ENCODE measurements at regions not wholly inside any gene's neighbourhood (a gene's known extent, or its start where the extent isn't known, plus 50 kb on each side); places are given as distances from the start of the nearest gene placed in this dataset.

GRCh38 chr15:69910514-69910913 is 187.2 kb downstream of the TLE3 start:
- no peak overlapping the region for H4K8ac ChIP-seq (ENCODE audit: low read depth in 2 of 2, low read length in 2 of 2)
- H3K23ac ChIP-seq (ENCODE audit: low read depth, low read length), result no peak overlapping the region
- no peak overlapping the region for H4K91ac ChIP-seq (ENCODE audit: insufficient read depth, low read depth, low read length)
- no peak overlapping the region for H2AK9ac ChIP-seq (replicated peaks; ENCODE audit: low read depth, low read length, poor library complexity)
- no peaks in the 10 kb centered on the region for H3K9me1 ChIP-seq (ENCODE audit: insufficient read depth, low read length)
- H3K36me3 ChIP-seq (ENCODE audit: control insufficient read depth, insufficient read depth, low read length), result no peaks in the 10 kb centered on the region
- ChIA-PET CTCF (no interaction called here), POLR2A (ENCODE audit: unreplicated experiment) (no interaction called here)
- peaks cover 55% of the 10 kb centered on the region for H3K27me3 ChIP-seq (ENCODE audit: control insufficient read depth, insufficient read depth, low read length)
- no peaks in the 10 kb centered on the region for H3K79me1 ChIP-seq (ENCODE audit: low read depth in 1 of 2, low read length in 2 of 2)
- H3K56ac ChIP-seq (ENCODE audit: extremely low read depth, insufficient read depth, low read length), result no peak overlapping the region
- no peaks in the 10 kb centered on the region for H4K20me1 ChIP-seq (ENCODE audit: insufficient read depth, low read length)
- no peak overlapping the region for H2BK5ac ChIP-seq (ENCODE audit: low read depth, low read length, poor library complexity, severe bottlenecking)
- no peak overlapping the region for H4K5ac ChIP-seq (ENCODE audit: low read depth, low read length)
- no peak for TF ChIP-seq FOS (IDR thresholded peaks at IDR 0.05; ENCODE audit: low read depth, low read length)
- H2AK5ac ChIP-seq (ENCODE audit: low read depth, low read length), result no peak overlapping the region
- H3K9me3 ChIP-seq (ENCODE audit: control insufficient read depth, insufficient read depth, low read length), result peaks cover 3% of the 10 kb centered on the region; the same call in 1 of the 2 replicates
- no peak overlapping the region for H2BK15ac ChIP-seq (ENCODE audit: low read depth, low read length)
- in situ Hi-C loops (cut with MboI; ENCODE audit: low sequenced_read_pairs) (no loop called here), dilution Hi-C loops (cut with HindIII; ENCODE audit: low sequenced_read_pairs, unreplicated experiment) (no loop called here), intact Hi-C loops (cut with micrococcal nuclease) (no loop called here)
- H3K14ac ChIP-seq (replicated peaks; ENCODE audit: low read depth, low read length), result no peak overlapping the region
- no peaks in the 10 kb centered on the region for H3K4me1 ChIP-seq (ENCODE audit: control insufficient read depth, insufficient read depth, low read length)
- no peak overlapping the region for H3K27ac ChIP-seq (ENCODE audit: insufficient read depth, low read length)
- H3K4ac ChIP-seq (ENCODE audit: low read depth, low read length), result no peak overlapping the region
- no peak overlapping the region for H2BK120ac ChIP-seq (ENCODE audit: low read depth, low read length)
- H2BK20ac ChIP-seq (ENCODE audit: low read depth, low read length), result no peak overlapping the region
- WGBS, 2 experiments (ENCODE audit: extremely low coverage in 2 of 2, insufficient read length in 1 of 2), result no CpG with 5 or more reads among the region's 2 CpGs
- H2AFZ ChIP-seq (replicated peaks; ENCODE audit: low read length, poor library complexity), result no peak overlapping the region
- no TSS peak for BruUV-seq (replicated peaks)
- ATAC-seq (ENCODE audit: low read depth) (no peak), DNase-seq (no peak)
- H3K4me2 ChIP-seq (ENCODE audit: low read depth, low read length), result no peak overlapping the region
- no peak overlapping the region for H3K18ac ChIP-seq (ENCODE audit: low read depth, low read length)
- H3K9ac ChIP-seq (ENCODE audit: low read depth, low read length), result no peak overlapping the region
- H3K4me3 ChIP-seq (ENCODE audit: insufficient read depth, low read depth, low read length), result no peak overlapping the region
